Thyroid gland (tissue), 4 donors: ENCODE measurements at regions not wholly inside any gene's neighbourhood (a gene's known extent, or its start where the extent isn't known, plus 50 kb on each side); places are given as distances from the start of the nearest gene placed in this dataset.

Source experiments
- DNase-seq, 2 donors: peaks; one replicate each; pipeline ENCODE4 v3.0.0-alpha.2; 2019
- H3K27ac ChIP-seq, 3 donors: fragments of 200-600 bp; sonication (generic); 1 replicate in 2 of 3; 2 replicates in 1 of 3; pipeline ENCODE4 v1.5.1; 2016 to 2019; ENCODE audit warnings: mild to moderate bottlenecking in 1 of 3, moderate library complexity in 1 of 3
- H3K27me3 ChIP-seq: fragments of 200-600 bp; sonication (generic); one replicate; pipeline ENCODE4 v1.5.1; 2019
- H3K36me3 ChIP-seq, 2 donors: fragments of 200-600 bp; sonication (generic); one replicate each; pipeline ENCODE4 v1.5.1; 2016 to 2019
- H3K4me1 ChIP-seq, 2 donors: fragments of 200-600 bp; sonication (generic); one replicate each; pipeline ENCODE4 v1.5.1; 2017 to 2019
- H3K4me3 ChIP-seq, 3 donors: fragments of 200-600 bp; sonication (generic); replicated peaks in 1 of 3; 1 replicate in 2 of 3; 2 replicates in 1 of 3; pipeline ENCODE4 v1.5.1; 2016; ENCODE audit warnings: mild to moderate bottlenecking in 1 of 3
- H3K9me3 ChIP-seq: fragments of 200-600 bp; sonication (generic); one replicate; pipeline ENCODE4 v1.5.1; 2017
- CTCF ChIP-seq, 6 experiments: fragments of 200-600 bp in 3 of 6; fragments of 450-650 bp in 3 of 6; sonication (generic) in 3 of 6; IDR thresholded peaks; one replicate each; pipeline ENCODE4 v1.5.1; 2016 to 2019; ENCODE audit warnings: antibody characterized with exemption in 6 of 6, mild to moderate bottlenecking in 2 of 6, inconsistent platforms in 1 of 6, moderate library complexity in 1 of 6
- POLR2A ChIP-seq, 2 donors: fragments of 450-650 bp; IDR thresholded peaks; one replicate each; pipeline ENCODE4 v1.6.1; 2017; ENCODE audit warnings: antibody characterized with exemption in 2 of 2, mild to moderate bottlenecking in 2 of 2, moderate library complexity in 1 of 2
- WGBS, 2 donors: methylation state at CpG; one replicate each; pipeline ENCODE4 v1.1.5; 2017; 5-methylcytosine and 5-hydroxymethylcytosine counted together
- intact Hi-C: fragments of 100-400 bp; cut with DNase I; formaldehyde crosslinking; loops from one replicate; pipeline ENCODE4 v1.15.1; 2023

GRCh38 chr4:78684325-78685079 lies 91.6 kb upstream of the BMP2K start:
- Histone ChIP-seq H3K36me3 (no peaks in the 10 kb centered on the region), H3K27ac (no peak overlapping the region), H3K4me1 (no peaks in the 10 kb centered on the region), H3K27me3 (no peaks in the 10 kb centered on the region), H3K4me3 (no peak overlapping the region), H3K9me3 (no peaks in the 10 kb centered on the region)
- no peak for DNase-seq
- TF ChIP-seq POLR2A (IDR thresholded peaks at IDR 0.05): no peak
- TF ChIP-seq CTCF (IDR thresholded peaks at IDR 0.05): no peak
- WGBS, 2 donors: 73 to 77% methylated on average over 5 of the region's 5 CpGs
- intact Hi-C loops: no loop called here

GRCh38 chr4:78687818-78688217 lies 88.3 kb upstream of the BMP2K start:
- Histone ChIP-seq H3K27me3 (no peaks in the 10 kb centered on the region), H3K4me1 (no peaks in the 10 kb centered on the region), H3K27ac (no peak overlapping the region), H3K9me3 (no peaks in the 10 kb centered on the region), H3K4me3 (no peak overlapping the region), H3K36me3 (no peaks in the 10 kb centered on the region)
- 80 to 86% methylated on average over 3 of the region's 3 CpGs for WGBS, 2 donors
- intact Hi-C loops: no loop called here
- no peak for TF ChIP-seq CTCF (IDR thresholded peaks at IDR 0.05)
- TF ChIP-seq POLR2A (IDR thresholded peaks at IDR 0.05): no peak
- no peak for DNase-seq

GRCh38 chr4:78688366-78688765 lies 87.8 kb upstream of the BMP2K start:
- TF ChIP-seq POLR2A (IDR thresholded peaks at IDR 0.05): no peak
- no peak for TF ChIP-seq CTCF (IDR thresholded peaks at IDR 0.05)
- Histone ChIP-seq H3K27me3 (no peaks in the 10 kb centered on the region), H3K4me1 (no peaks in the 10 kb centered on the region), H3K4me3 (no peak overlapping the region), H3K36me3 (no peaks in the 10 kb centered on the region), H3K27ac (no peak overlapping the region), H3K9me3 (no peaks in the 10 kb centered on the region)
- intact Hi-C loops: no loop called here
- no peak for DNase-seq
- 85 to 93% methylated on average over 6 of the region's 6 CpGs for WGBS, 2 donors

GRCh38 chr4:78689261-78689660 lies 86.9 kb upstream of the BMP2K start:
- H3K4me1 ChIP-seq: no peaks in the 10 kb centered on the region
- 96 to 98% methylated on average over 2 of the region's 2 CpGs for WGBS, 2 donors
- DNase-seq: no peak
- TF ChIP-seq CTCF (IDR thresholded peaks at IDR 0.05): no peak
- TF ChIP-seq POLR2A (IDR thresholded peaks at IDR 0.05): no peak
- intact Hi-C loops: no loop called here
- no peak overlapping the region for H3K4me3 ChIP-seq
- H3K9me3 ChIP-seq: no peaks in the 10 kb centered on the region
- H3K27me3 ChIP-seq: no peaks in the 10 kb centered on the region
- no peak overlapping the region for H3K27ac ChIP-seq
- H3K36me3 ChIP-seq: no peaks in the 10 kb centered on the region

GRCh38 chr4:78689700-78690323 lies 86.3 kb upstream of the BMP2K start:
- TF ChIP-seq CTCF (IDR thresholded peaks at IDR 0.05) (no peak), POLR2A (IDR thresholded peaks at IDR 0.05) (no peak)
- H3K36me3 ChIP-seq: no peaks in the 10 kb centered on the region
- H3K4me3 ChIP-seq: no peak overlapping the region
- no peaks in the 10 kb centered on the region for H3K27me3 ChIP-seq
- no peaks in the 10 kb centered on the region for H3K4me1 ChIP-seq
- no peaks in the 10 kb centered on the region for H3K9me3 ChIP-seq
- intact Hi-C loops: no loop called here
- no peak overlapping the region for H3K27ac ChIP-seq
- WGBS, 2 donors: 91 to 92% methylated on average over 11 of the region's 11 CpGs
- no peak for DNase-seq
